ENCODE measurements at regions not wholly inside any gene's neighbourhood (a gene's known extent, or its start where the extent isn't known, plus 50 kb on each side); places are given as distances from the start of the nearest gene placed in this dataset.
A peak's percentile ranks its signal among the peaks of the same experiment; 100 is the strongest.

GRCh38 chr13:76505437-76505836 is 380.8 kb downstream of the KCTD12 start:
- Mint-ChIP-seq H3K36me3 (no peaks in the 10 kb centered on the region), H3K27me3 (no peaks in the 10 kb centered on the region), H3K4me1 (no peaks in the 10 kb centered on the region), H3K9me3 (peaks cover 0 to 4% (median 2%) of the 10 kb centered on the region in 3 donors), H3K4me3 (no peak overlapping the region), H3K27ac (peak overlapping the region in 1 of 3 donors; percentile 43)

- Mint-ChIP-seq H3K9me3 (peaks cover 0 to 4% (median 2%) of the 10 kb centered on the region in 3 donors), H3K4me3 (no peak overlapping the region), H3K27ac (no peak overlapping the region), H3K36me3 (no peaks in the 10 kb centered on the region), H3K4me1 (no peaks in the 10 kb centered on the region), H3K27me3 (no peaks in the 10 kb centered on the region)
These were observed 382.4 kb downstream of the KCTD12 start for GRCh38 chr13:76503766-76504165.

GRCh38 chr13:76503291-76503690 is 382.9 kb downstream of the KCTD12 start:
- H3K4me1 Mint-ChIP-seq: no peaks in the 10 kb centered on the region
- H3K4me3 Mint-ChIP-seq: no peak overlapping the region
- peaks cover 0 to 4% (median 2%) of the 10 kb centered on the region in 3 donors for H3K9me3 Mint-ChIP-seq
- H3K27ac Mint-ChIP-seq: no peak overlapping the region
- no peaks in the 10 kb centered on the region for H3K27me3 Mint-ChIP-seq
- H3K36me3 Mint-ChIP-seq: no peaks in the 10 kb centered on the region

- Mint-ChIP-seq H3K27me3 (no peaks in the 10 kb centered on the region), H3K4me3 (no peak overlapping the region), H3K9me3 (peaks cover 0 to 4% (median 2%) of the 10 kb centered on the region in 3 donors), H3K4me1 (no peaks in the 10 kb centered on the region), H3K27ac (no peak overlapping the region), H3K36me3 (no peaks in the 10 kb centered on the region)
These were observed 385.3 kb downstream of the KCTD12 start for GRCh38 chr13:76500894-76501293.

GRCh38 chr13:76499891-76500290 is 386.3 kb downstream of the KCTD12 start:
- Mint-ChIP-seq H3K4me1 (no peaks in the 10 kb centered on the region), H3K4me3 (no peak overlapping the region), H3K36me3 (no peaks in the 10 kb centered on the region), H3K27ac (no peak overlapping the region), H3K9me3 (peaks cover 0 to 2% (median 0%) of the 10 kb centered on the region in 3 donors), H3K27me3 (no peaks in the 10 kb centered on the region)

GRCh38 chr13:76489274-76489673 is 396.9 kb downstream of the KCTD12 start:
- H3K27me3 Mint-ChIP-seq: no peaks in the 10 kb centered on the region
- H3K27ac Mint-ChIP-seq: no peak overlapping the region
- no peaks in the 10 kb centered on the region for H3K4me1 Mint-ChIP-seq
- no peaks in the 10 kb centered on the region for H3K36me3 Mint-ChIP-seq
- no peaks in the 10 kb centered on the region for H3K9me3 Mint-ChIP-seq
- no peak overlapping the region for H3K4me3 Mint-ChIP-seq

GRCh38 chr13:76481738-76482137 is 404.5 kb downstream of the KCTD12 start:
- no peak overlapping the region for H3K4me3 Mint-ChIP-seq
- H3K9me3 Mint-ChIP-seq: peaks cover 0 to 2% (median 0%) of the 10 kb centered on the region in 3 donors
- no peak overlapping the region for H3K27ac Mint-ChIP-seq
- H3K36me3 Mint-ChIP-seq: no peaks in the 10 kb centered on the region
- H3K4me1 Mint-ChIP-seq: no peaks in the 10 kb centered on the region
- H3K27me3 Mint-ChIP-seq: no peaks in the 10 kb centered on the region

GRCh38 chr13:76474966-76475365 is 411.2 kb downstream of the KCTD12 start:
- no peak overlapping the region for H3K27ac Mint-ChIP-seq

GRCh38 chr13:76474356-76474755 is 411.8 kb downstream of the KCTD12 start:
- no peak overlapping the region for H3K4me3 Mint-ChIP-seq
- H3K36me3 Mint-ChIP-seq: no peaks in the 10 kb centered on the region
- no peaks in the 10 kb centered on the region for H3K4me1 Mint-ChIP-seq
- no peaks in the 10 kb centered on the region for H3K9me3 Mint-ChIP-seq
- H3K27me3 Mint-ChIP-seq: no peaks in the 10 kb centered on the region
- no peak overlapping the region for H3K27ac Mint-ChIP-seq

More at GRCh38 chr13:76474966-76475365, 411.2 kb downstream of the KCTD12 start:
- no peaks in the 10 kb centered on the region for H3K9me3 Mint-ChIP-seq
- H3K27me3 Mint-ChIP-seq: no peaks in the 10 kb centered on the region
- H3K4me3 Mint-ChIP-seq: no peak overlapping the region
- no peaks in the 10 kb centered on the region for H3K4me1 Mint-ChIP-seq
- H3K36me3 Mint-ChIP-seq: no peaks in the 10 kb centered on the region

GRCh38 chr13:76473552-76474134 is 412.6 kb downstream of the KCTD12 start:
- no peaks in the 10 kb centered on the region for H3K27me3 Mint-ChIP-seq
- no peak overlapping the region for H3K4me3 Mint-ChIP-seq
- no peaks in the 10 kb centered on the region for H3K4me1 Mint-ChIP-seq
- peak overlapping the region in 1 of 3 donors; percentile 55 for H3K27ac Mint-ChIP-seq
- no peaks in the 10 kb centered on the region for H3K36me3 Mint-ChIP-seq
- no peaks in the 10 kb centered on the region for H3K9me3 Mint-ChIP-seq

- H3K27ac Mint-ChIP-seq: no peak overlapping the region
- no peaks in the 10 kb centered on the region for H3K4me1 Mint-ChIP-seq
- H3K9me3 Mint-ChIP-seq: no peaks in the 10 kb centered on the region
- H3K4me3 Mint-ChIP-seq: no peak overlapping the region
- no peaks in the 10 kb centered on the region for H3K27me3 Mint-ChIP-seq
- no peaks in the 10 kb centered on the region for H3K36me3 Mint-ChIP-seq
These were observed 413.3 kb downstream of the KCTD12 start for GRCh38 chr13:76472916-76473315.

GRCh38 chr13:76471486-76471885 is 414.7 kb downstream of the KCTD12 start:
- Mint-ChIP-seq H3K9me3 (peaks cover 0 to 2% (median 0%) of the 10 kb centered on the region in 3 donors), H3K4me1 (no peaks in the 10 kb centered on the region), H3K27ac (no peak overlapping the region), H3K4me3 (no peak overlapping the region), H3K36me3 (no peaks in the 10 kb centered on the region), H3K27me3 (no peaks in the 10 kb centered on the region)

GRCh38 chr13:76470991-76471390 is 415.2 kb downstream of the KCTD12 start:
- Mint-ChIP-seq H3K36me3 (no peaks in the 10 kb centered on the region), H3K27me3 (no peaks in the 10 kb centered on the region), H3K4me3 (no peak overlapping the region), H3K27ac (no peak overlapping the region), H3K4me1 (no peaks in the 10 kb centered on the region), H3K9me3 (peaks cover 0 to 2% (median 0%) of the 10 kb centered on the region in 3 donors)

GRCh38 chr13:76466043-76466442 is 420.2 kb downstream of the KCTD12 start:
- H3K36me3 Mint-ChIP-seq: no peaks in the 10 kb centered on the region
- no peaks in the 10 kb centered on the region for H3K4me1 Mint-ChIP-seq
- no peak overlapping the region for H3K27ac Mint-ChIP-seq
- H3K4me3 Mint-ChIP-seq: no peak overlapping the region
- H3K9me3 Mint-ChIP-seq: peaks cover 0 to 4% (median 0%) of the 10 kb centered on the region in 3 donors
- H3K27me3 Mint-ChIP-seq: no peaks in the 10 kb centered on the region

GRCh38 chr13:76463314-76463713 is 422.9 kb downstream of the KCTD12 start:
- Mint-ChIP-seq H3K27ac (no peak overlapping the region), H3K9me3 (peaks cover 0 to 4% (median 0%) of the 10 kb centered on the region in 3 donors), H3K27me3 (no peaks in the 10 kb centered on the region), H3K4me3 (no peak overlapping the region), H3K4me1 (no peaks in the 10 kb centered on the region), H3K36me3 (no peaks in the 10 kb centered on the region)

GRCh38 chr13:76461999-76462398 is 424.2 kb downstream of the KCTD12 start:
- H3K9me3 Mint-ChIP-seq: peaks cover 0 to 4% (median 0%) of the 10 kb centered on the region in 3 donors
- H3K27ac Mint-ChIP-seq: no peak overlapping the region
- H3K4me1 Mint-ChIP-seq: no peaks in the 10 kb centered on the region
- no peaks in the 10 kb centered on the region for H3K36me3 Mint-ChIP-seq
- no peak overlapping the region for H3K4me3 Mint-ChIP-seq
- no peaks in the 10 kb centered on the region for H3K27me3 Mint-ChIP-seq

Measured in IgD-negative memory B cell (primary cell).